ENCODE measurements at regions not wholly inside any gene's neighbourhood (a gene's known extent, or its start where the extent isn't known, plus 50 kb on each side); places are given as distances from the start of the nearest gene placed in this dataset.

DNA sequence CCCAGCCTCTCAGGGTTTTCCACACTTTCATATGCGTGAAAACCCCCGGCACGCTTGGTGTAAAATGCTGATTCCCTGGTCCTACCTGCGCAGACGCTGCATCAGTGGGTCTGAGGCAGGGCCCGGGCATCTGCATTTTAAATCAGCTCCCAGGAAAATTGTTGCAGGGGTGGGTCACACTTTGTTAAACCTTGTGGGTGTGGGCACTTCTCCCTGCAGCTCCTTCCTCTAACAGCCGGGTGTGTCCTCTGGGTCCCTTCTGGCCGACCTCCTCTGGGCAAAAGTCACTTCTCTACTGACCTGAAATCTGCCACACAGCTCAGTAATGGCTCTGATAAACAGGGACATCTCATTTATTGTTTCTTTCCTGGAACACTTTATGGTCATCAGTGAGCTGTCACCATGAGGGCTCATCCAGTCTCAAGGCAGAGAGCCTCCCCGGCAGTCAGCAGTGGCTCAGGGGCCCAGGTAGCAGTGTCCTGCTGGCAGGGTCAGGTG, 52.8 kb upstream of the TMPRSS2 start:
- TF ChIP-seq CTCF (IDR thresholded peaks at IDR 0.05) (no peak), POLR2A (IDR thresholded peaks at IDR 0.05) (no peak)
